ENCODE measurements at regions not wholly inside any gene's neighbourhood (a gene's known extent, or its start where the extent isn't known, plus 50 kb on each side); places are given as distances from the start of the nearest gene placed in this dataset.

GRCh38 chr6:41451515-41452163 lies 94.5 kb upstream of the FOXP4 start:
- DNase-seq (ENCODE audit: low read depth) = no peak

GRCh38 chr6:41452763-41453162 lies 93.4 kb upstream of the FOXP4 start:
- no peak for DNase-seq (ENCODE audit: low read depth)

GRCh38 chr6:41453244-41453643 lies 92.9 kb upstream of the FOXP4 start:
- DNase-seq (ENCODE audit: low read depth) = no peak

- no peak for DNase-seq (ENCODE audit: low read depth)
Observed at GRCh38 chr6:41454189-41454789, 91.9 kb upstream of the FOXP4 start.

DNA sequence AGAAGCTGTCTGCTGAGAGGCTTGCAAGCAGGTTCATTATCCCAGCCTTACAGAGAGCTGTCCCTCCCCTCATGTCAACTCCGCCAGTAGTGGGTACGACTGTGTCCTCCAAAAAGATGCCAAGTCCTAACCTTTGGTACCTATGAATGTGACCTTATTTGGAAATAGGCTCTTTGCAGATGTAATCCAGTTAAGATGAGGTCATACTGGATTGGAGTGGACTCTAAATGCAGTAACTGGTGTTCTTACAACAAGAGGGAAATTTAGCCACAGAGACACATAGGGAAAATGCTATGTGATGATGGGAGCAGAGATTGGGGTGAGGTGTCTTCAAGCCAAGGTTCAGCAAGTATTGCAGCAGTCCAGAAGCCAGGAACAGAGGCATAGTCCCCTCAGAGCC lies 90.8 kb upstream of the FOXP4 start:
- DNase-seq (ENCODE audit: low read depth) = no peak

DNA sequence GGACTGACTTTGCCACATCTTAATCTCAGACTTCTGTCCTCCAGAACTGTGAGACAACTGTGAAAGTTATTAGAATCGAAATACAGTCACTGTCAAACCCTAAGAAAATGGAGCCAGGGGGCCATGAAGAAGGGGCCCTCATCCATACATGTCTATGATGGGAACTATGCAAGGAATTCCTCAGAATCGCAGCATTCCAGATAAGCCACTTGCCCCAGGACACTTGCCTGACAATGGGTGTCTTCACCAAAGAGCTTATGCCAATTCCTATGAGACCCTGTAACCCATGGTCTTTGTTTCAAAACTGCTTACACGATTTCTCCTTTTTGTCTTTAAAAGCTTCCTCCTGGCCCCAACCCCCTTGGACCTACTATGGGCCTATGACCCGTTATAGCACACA lies 90.4 kb upstream of the FOXP4 start:
- DNase-seq (ENCODE audit: low read depth) = no peak

DNA sequence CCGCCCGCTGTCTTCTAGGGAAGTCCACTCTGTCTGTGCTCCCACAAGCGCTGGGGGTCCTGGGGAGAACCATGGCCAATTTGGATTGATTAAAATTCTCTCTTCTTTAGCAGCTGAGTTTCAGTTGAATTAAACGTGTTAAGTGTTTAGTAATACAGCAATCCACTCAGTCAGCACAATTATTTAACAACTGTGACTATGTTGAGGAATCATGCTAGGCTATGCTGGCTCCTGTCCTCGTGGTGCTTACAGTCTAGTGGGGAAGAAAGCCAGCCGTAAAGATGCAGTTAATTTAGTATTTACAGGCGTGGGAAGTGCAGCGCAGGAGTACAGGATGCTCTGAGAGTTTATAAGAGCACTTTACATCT lies 88.9 kb upstream of the FOXP4 start:
- no peak for DNase-seq (ENCODE audit: low read depth)

DNA sequence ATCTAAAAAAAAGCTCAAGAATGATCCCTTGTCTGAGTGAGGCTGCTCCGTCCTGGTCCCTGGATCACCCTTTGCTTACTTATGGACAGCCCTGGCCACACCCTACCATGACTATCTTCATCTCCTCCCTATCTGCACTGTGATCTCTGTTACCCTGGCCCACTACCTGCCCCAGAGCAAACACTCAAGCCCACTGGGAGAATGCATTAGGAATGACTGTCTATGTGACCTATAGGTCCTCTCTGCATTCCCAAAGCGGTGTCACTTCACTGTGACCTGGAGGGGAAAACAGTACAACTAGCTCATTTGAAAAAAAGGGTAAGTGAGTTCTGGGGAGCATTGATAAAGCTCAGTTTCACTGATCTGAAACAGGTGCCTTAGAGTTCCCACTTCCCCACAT lies 86.4 kb upstream of the FOXP4 start:
- DNase-seq (ENCODE audit: low read depth) = no peak

- DNase-seq (ENCODE audit: low read depth) = no peak
Observed at GRCh38 chr6:41460742-41461336, 85.3 kb upstream of the FOXP4 start.

- no peak for DNase-seq (ENCODE audit: low read depth)
Observed at GRCh38 chr6:41462033-41462432, 84.1 kb upstream of the FOXP4 start.

- no peak for DNase-seq (ENCODE audit: low read depth)
Observed at GRCh38 chr6:41463062-41463930, 82.9 kb upstream of the FOXP4 start.

DNA sequence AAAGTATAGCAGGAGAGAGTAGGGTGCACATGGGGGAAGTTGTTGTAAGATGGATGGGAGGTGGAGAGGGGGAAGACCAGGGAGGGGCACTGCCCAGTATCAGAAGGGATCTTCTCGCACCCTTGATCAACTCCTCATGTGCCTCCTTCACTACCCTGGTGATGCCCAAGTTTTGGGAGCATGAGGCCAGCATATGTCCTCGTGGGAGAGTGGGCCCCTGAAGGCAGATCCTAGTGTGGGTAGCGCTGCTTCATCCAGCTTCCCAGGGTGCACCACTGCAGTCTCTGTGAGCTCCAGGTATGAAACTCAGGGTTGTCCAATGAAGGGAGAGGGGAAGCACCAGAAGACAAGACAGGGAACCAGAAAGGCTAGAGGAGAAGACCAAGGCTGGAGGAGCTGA lies 82.2 kb upstream of the FOXP4 start:
- DNase-seq (ENCODE audit: low read depth) = no peak

GRCh38 chr6:41464481-41464880 lies 81.7 kb upstream of the FOXP4 start:
- DNase-seq (ENCODE audit: low read depth) = no peak

- DNase-seq (ENCODE audit: low read depth) = no peak
Observed at GRCh38 chr6:41466437-41466990, 79.7 kb upstream of the FOXP4 start.

DNA sequence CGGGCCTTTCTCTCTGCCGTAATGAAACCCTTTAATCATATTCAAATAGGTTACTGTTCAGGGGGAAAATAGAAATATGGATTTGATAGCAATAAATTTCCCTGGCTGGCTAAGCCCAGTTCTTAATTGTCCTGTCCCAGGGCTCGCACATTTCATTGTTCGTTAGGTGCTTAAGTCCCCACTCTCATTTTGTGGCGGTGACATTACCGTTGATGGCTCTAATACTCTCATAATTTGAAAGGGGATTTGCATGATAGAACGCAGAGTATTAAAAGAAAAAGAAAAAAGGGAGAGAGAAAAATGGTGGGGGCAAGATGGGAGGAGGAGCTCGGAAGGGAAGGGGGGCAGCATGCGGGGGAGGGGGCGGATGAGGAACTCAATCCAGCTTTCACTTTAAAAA lies 79.1 kb upstream of the FOXP4 start:
- DNase-seq (ENCODE audit: low read depth) = no peak

DNA sequence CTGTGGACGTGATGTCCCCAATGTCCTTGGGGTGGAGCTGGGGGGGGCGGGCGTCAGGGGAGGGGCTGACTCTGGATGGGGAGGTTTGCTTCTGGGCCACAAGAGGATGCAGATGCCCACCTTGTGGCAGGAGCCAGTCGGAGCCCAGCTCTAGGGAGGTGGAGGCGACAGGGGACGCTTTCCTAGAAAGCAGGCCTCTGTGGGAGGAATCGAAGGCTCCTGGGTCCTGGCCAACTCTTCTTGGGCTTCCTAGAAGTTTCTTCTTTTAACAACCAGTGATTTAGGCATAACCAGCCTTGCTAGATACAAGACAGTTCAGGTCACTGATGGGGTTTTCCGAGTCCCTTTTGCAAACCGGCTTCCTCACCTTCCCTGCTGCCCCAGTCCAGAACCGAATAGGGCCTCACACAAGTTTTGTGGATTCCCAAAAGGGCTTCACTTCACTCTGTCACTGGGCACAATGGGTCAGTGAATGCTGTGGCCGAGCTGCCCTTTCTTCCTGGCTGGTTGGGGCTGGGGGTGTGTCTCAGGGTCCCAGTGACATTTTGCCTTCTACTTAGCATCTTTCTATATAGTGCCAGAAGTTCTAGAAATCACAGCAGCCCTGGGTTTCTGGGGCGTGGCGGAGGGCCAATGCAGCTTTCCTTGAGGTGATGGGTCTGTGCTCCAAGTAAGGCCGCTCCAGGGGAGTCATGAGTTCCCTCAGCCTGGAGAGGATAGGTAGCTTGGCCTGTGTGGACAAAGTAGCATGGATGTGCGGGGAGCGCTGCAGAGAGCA lies 78.4 kb upstream of the FOXP4 start:
- DNase-seq (ENCODE audit: low read depth) = no peak

- DNase-seq (ENCODE audit: low read depth) = no peak
Observed at GRCh38 chr6:41469156-41470028, 76.8 kb upstream of the FOXP4 start.

DNA sequence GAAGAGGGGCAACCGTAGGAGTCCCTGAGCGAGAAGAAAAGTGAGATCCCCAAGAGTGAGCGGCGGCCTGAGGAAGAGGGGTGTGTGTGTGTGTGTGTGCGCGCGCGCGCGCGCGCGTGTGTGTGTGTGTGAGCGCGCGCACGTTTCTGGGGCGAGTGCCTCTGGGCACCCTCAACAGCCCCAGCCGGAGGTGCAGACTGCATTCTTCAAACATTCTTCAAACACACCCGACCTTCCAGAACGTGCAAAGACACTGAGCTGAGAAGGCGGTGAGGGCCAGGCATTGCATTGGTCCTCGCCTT lies 76.2 kb upstream of the FOXP4 start:
- no peak for DNase-seq (ENCODE audit: low read depth)

- DNase-seq (ENCODE audit: low read depth) = no peak
Observed at GRCh38 chr6:41470331-41471063, 75.7 kb upstream of the FOXP4 start.

Measured in stimulated activated CD8-positive, alpha-beta memory T cell treated with anti-CD3 and anti-CD28 coated beads, Interleukin-12 subunit alpha, Interleukin-12 subunit beta, amount 100 ng/mL, for 4 hours (primary cell).